22Rv1 (cell line): ENCODE measurements at regions not wholly inside any gene's neighbourhood (a gene's known extent, or its start where the extent isn't known, plus 50 kb on each side); places are given as distances from the start of the nearest gene placed in this dataset.

Experiments used
- CTCF ChIP-seq: fragments of 450-650 bp; IDR thresholded peaks from 2 replicates; pipeline ENCODE4 v1.5.1; 2017; ENCODE audit warnings: mild to moderate bottlenecking
- ZFX ChIP-seq: fragments of 450-650 bp; IDR thresholded peaks from 2 replicates; pipeline ENCODE4 v1.6.1; 2017; ENCODE audit warnings: antibody characterized with exemption, borderline replicate concordance

- no peak for TF ChIP-seq CTCF
- TF ChIP-seq ZFX: no peak
These were observed 785.0 kb downstream of the SLITRK5 start for GRCh38 chr13:88456151-88456550.
